ENCODE measurements at regions not wholly inside any gene's neighbourhood (a gene's known extent, or its start where the extent isn't known, plus 50 kb on each side); places are given as distances from the start of the nearest gene placed in this dataset.

- no peak overlapping the region for H2AFZ ChIP-seq (ENCODE audit: low read depth, low read length)
Measured at GRCh38 chr13:58979851-58980250, 1183.9 kb downstream of the DIAPH3 start.

DNA sequence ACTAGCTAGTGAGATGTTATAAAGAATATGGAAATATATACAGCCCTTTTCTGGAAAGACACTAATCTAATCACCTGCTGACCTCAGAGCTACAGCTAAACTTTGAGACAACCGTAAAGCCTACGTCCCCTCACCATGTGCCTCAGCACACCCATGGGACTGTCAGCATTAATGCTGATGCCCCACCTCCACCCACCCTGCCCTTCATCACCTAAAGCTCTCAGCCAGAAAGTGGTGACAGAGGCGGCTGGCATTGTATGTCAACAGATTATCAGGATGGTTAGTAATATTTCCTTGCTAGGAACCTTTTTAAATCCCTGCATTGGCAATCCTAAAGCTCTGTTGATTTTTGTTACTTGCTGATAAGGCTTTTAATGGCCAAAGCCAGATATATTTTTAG lies 1177.9 kb downstream of the DIAPH3 start:
- H3K9me2 ChIP-seq (ENCODE audit: insufficient read depth, low read length), result no peaks in the 10 kb centered on the region
- no peaks in the 10 kb centered on the region for H3F3A ChIP-seq (ENCODE audit: insufficient read depth, low read length, poor library complexity, severe bottlenecking)
- no peaks in the 10 kb centered on the region for H3K9me3 ChIP-seq (ENCODE audit: low read length)
- H4K20me1 ChIP-seq (ENCODE audit: insufficient read depth), result no peaks in the 10 kb centered on the region
- H3K9ac ChIP-seq (ENCODE audit: low read length), result no peak overlapping the region
- H3K4me2 ChIP-seq (ENCODE audit: low read length), result no peak overlapping the region
- no peak overlapping the region for H2AFZ ChIP-seq (ENCODE audit: low read depth, low read length)
- H3K27me3 ChIP-seq (ENCODE audit: insufficient read depth, low read depth, low read length), result no peaks in the 10 kb centered on the region
- H3K27ac ChIP-seq (ENCODE audit: low read length), result no peak overlapping the region
- H3K36me3 ChIP-seq (ENCODE audit: insufficient read depth, low read length), result no peaks in the 10 kb centered on the region
- H3K79me2 ChIP-seq (replicated peaks; ENCODE audit: insufficient read depth, low read length), result no peaks in the 10 kb centered on the region
- no peak overlapping the region for H3K4me3 ChIP-seq (ENCODE audit: low read length)
- TF ChIP-seq CTCF (IDR thresholded peaks at IDR 0.05; ENCODE audit: poor library complexity, severe bottlenecking) (no peak), EZH2 (IDR thresholded peaks at IDR 0.05; ENCODE audit: borderline replicate concordance, insufficient read depth, low read length, poor library complexity, severe bottlenecking) (no peak), REST (IDR thresholded peaks at IDR 0.05; ENCODE audit: borderline replicate concordance) (no peak), RAD21 (conservative IDR thresholded peaks at IDR 0.05) (no peak), SMC3 (conservative IDR thresholded peaks at IDR 0.05; ENCODE audit: poor library complexity) (no peak), EP300 (conservative IDR thresholded peaks at IDR 0.05; ENCODE audit: poor library complexity, severe bottlenecking) (no peak), POLR2AphosphoS5 (IDR thresholded peaks at IDR 0.05) (no peak)

More at GRCh38 chr13:58979851-58980250, 1183.9 kb downstream of the DIAPH3 start:
- Histone ChIP-seq H3K9me2 (ENCODE audit: insufficient read depth, low read length) (no peaks in the 10 kb centered on the region), H3K27me3 (ENCODE audit: insufficient read depth, low read depth, low read length) (no peaks in the 10 kb centered on the region), H3K27ac (ENCODE audit: low read length) (no peak overlapping the region), H3F3A (ENCODE audit: insufficient read depth, low read length, poor library complexity, severe bottlenecking) (no peaks in the 10 kb centered on the region), H3K4me2 (ENCODE audit: low read length) (no peak overlapping the region), H3K9ac (ENCODE audit: low read length) (no peak overlapping the region), H3K4me3 (ENCODE audit: low read length) (no peak overlapping the region), H3K36me3 (ENCODE audit: insufficient read depth, low read length) (no peaks in the 10 kb centered on the region), H4K20me1 (ENCODE audit: insufficient read depth) (no peaks in the 10 kb centered on the region), H3K79me2 (replicated peaks; ENCODE audit: insufficient read depth, low read length) (no peaks in the 10 kb centered on the region), H3K9me3 (ENCODE audit: low read length) (no peaks in the 10 kb centered on the region)
- no peak for TF ChIP-seq TAF1 (IDR thresholded peaks at IDR 0.05; ENCODE audit: low read depth)
- no peak for TF ChIP-seq REST (IDR thresholded peaks at IDR 0.05; ENCODE audit: borderline replicate concordance)
- TF ChIP-seq CTCF (IDR thresholded peaks at IDR 0.05; ENCODE audit: poor library complexity, severe bottlenecking), result no peak
- TF ChIP-seq RAD21 (conservative IDR thresholded peaks at IDR 0.05), result no peak
- no peak for TF ChIP-seq MXI1 (conservative IDR thresholded peaks at IDR 0.05; ENCODE audit: poor library complexity, severe bottlenecking)
- no peak for TF ChIP-seq EZH2 (IDR thresholded peaks at IDR 0.05; ENCODE audit: borderline replicate concordance, insufficient read depth, low read length, poor library complexity, severe bottlenecking)
- no peak for TF ChIP-seq SMC3 (conservative IDR thresholded peaks at IDR 0.05; ENCODE audit: poor library complexity)
- TF ChIP-seq EP300 (conservative IDR thresholded peaks at IDR 0.05; ENCODE audit: poor library complexity, severe bottlenecking), result no peak
- TF ChIP-seq POLR2AphosphoS5 (IDR thresholded peaks at IDR 0.05), result no peak
